Peyer's patch (tissue), 4 donors: ENCODE measurements at regions not wholly inside any gene's neighbourhood (a gene's known extent, or its start where the extent isn't known, plus 50 kb on each side); places are given as distances from the start of the nearest gene placed in this dataset.

Experiments
- DNase-seq, 3 donors: peaks; one replicate each; pipeline ENCODE4 v3.0.0-alpha.2; 2017 to 2019
- H3K27ac ChIP-seq, 4 donors: fragments of 200-600 bp; sonication (generic); one replicate each; pipeline ENCODE4 v1.5.1; 2016 to 2019
- H3K27me3 ChIP-seq, 2 donors: fragments of 200-600 bp; sonication (generic); one replicate each; pipeline ENCODE4 v1.5.1; 2019
- H3K36me3 ChIP-seq, 3 donors: fragments of 200-600 bp; sonication (generic); one replicate each; pipeline ENCODE4 v1.5.1; 2016 to 2019
- H3K4me1 ChIP-seq, 4 donors: fragments of 200-600 bp; sonication (generic); one replicate each; pipeline ENCODE4 v1.5.1; 2016 to 2019
- H3K4me3 ChIP-seq, 4 donors: fragments of 200-600 bp; sonication (generic); 1 replicate in 3 of 4; 2 replicates in 1 of 4; pipeline ENCODE4 v1.5.1; 2016 to 2019; ENCODE audit warnings: mild to moderate bottlenecking in 1 of 4
- H3K9me3 ChIP-seq, 4 donors: fragments of 200-600 bp; sonication (generic); one replicate each; pipeline ENCODE4 v1.5.1; 2016 to 2019; ENCODE audit warnings: mild to moderate bottlenecking in 1 of 4
- CTCF ChIP-seq, 6 experiments: fragments of 450-650 bp in 4 of 6; fragments of 200-600 bp in 2 of 6; sonication (generic) in 1 of 6; IDR thresholded peaks; one replicate each; pipeline ENCODE4 v1.5.1; 2017 to 2019; ENCODE audit warnings: antibody characterized with exemption in 6 of 6, mild to moderate bottlenecking in 3 of 6, moderate library complexity in 1 of 6
- POLR2A ChIP-seq, 2 donors: fragments of 450-650 bp; IDR thresholded peaks; one replicate each; pipeline ENCODE4 v1.5.1; 2017; ENCODE audit warnings: antibody characterized with exemption in 2 of 2, mild to moderate bottlenecking in 2 of 2, moderate library complexity in 2 of 2

- H3K9me3 ChIP-seq, result peaks cover 0 to 6% (median 3%) of the 10 kb centered on the region in 4 donors
- no peaks in the 10 kb centered on the region for H3K36me3 ChIP-seq
- DNase-seq, result no peak
- H3K27me3 ChIP-seq, result no peaks in the 10 kb centered on the region
- no peak overlapping the region for H3K4me3 ChIP-seq
- no peaks in the 10 kb centered on the region for H3K4me1 ChIP-seq
- TF ChIP-seq CTCF (IDR thresholded peaks at IDR 0.05), result no peak
- no peak for TF ChIP-seq POLR2A (IDR thresholded peaks at IDR 0.05)
- no peak overlapping the region for H3K27ac ChIP-seq
Measured at GRCh38 chr13:47790755-47791154, 210.3 kb downstream of the SUCLA2 start.

- Histone ChIP-seq H3K36me3 (no peaks in the 10 kb centered on the region), H3K27ac (no peak overlapping the region), H3K27me3 (no peaks in the 10 kb centered on the region), H3K9me3 (peaks cover 0 to 6% (median 3%) of the 10 kb centered on the region in 4 donors), H3K4me3 (no peak overlapping the region), H3K4me1 (no peaks in the 10 kb centered on the region)
- no peak for DNase-seq
- no peak for TF ChIP-seq POLR2A (IDR thresholded peaks at IDR 0.05)
- TF ChIP-seq CTCF (IDR thresholded peaks at IDR 0.05), result no peak
Measured at GRCh38 chr13:47788844-47789243, 212.2 kb downstream of the SUCLA2 start.

- H3K4me1 ChIP-seq, result no peaks in the 10 kb centered on the region
- TF ChIP-seq POLR2A (IDR thresholded peaks at IDR 0.05) (no peak), CTCF (IDR thresholded peaks at IDR 0.05) (no peak)
- H3K27me3 ChIP-seq, result no peaks in the 10 kb centered on the region
- H3K9me3 ChIP-seq, result no peaks in the 10 kb centered on the region
- H3K36me3 ChIP-seq, result no peaks in the 10 kb centered on the region
- no peak for DNase-seq
- no peak overlapping the region for H3K4me3 ChIP-seq
- H3K27ac ChIP-seq, result no peak overlapping the region
Measured at GRCh38 chr13:47774671-47774994, 226.4 kb downstream of the SUCLA2 start.

- Histone ChIP-seq H3K36me3 (no peaks in the 10 kb centered on the region), H3K27me3 (no peaks in the 10 kb centered on the region), H3K4me3 (no peak overlapping the region), H3K27ac (no peak overlapping the region), H3K4me1 (no peaks in the 10 kb centered on the region), H3K9me3 (no peaks in the 10 kb centered on the region)
- DNase-seq, result no peak
- TF ChIP-seq POLR2A (IDR thresholded peaks at IDR 0.05) (no peak), CTCF (IDR thresholded peaks at IDR 0.05) (no peak)
Measured at GRCh38 chr13:47764817-47765216, 236.3 kb downstream of the SUCLA2 start.

GRCh38 chr13:47757466-47758080, 243.5 kb downstream of the SUCLA2 start:
- H3K27ac ChIP-seq, result no peak overlapping the region
- TF ChIP-seq POLR2A (IDR thresholded peaks at IDR 0.05) (no peak), CTCF (IDR thresholded peaks at IDR 0.05) (no peak)
- no peak for DNase-seq
- no peaks in the 10 kb centered on the region for H3K36me3 ChIP-seq
- H3K4me3 ChIP-seq, result no peak overlapping the region
- no peaks in the 10 kb centered on the region for H3K4me1 ChIP-seq
- no peaks in the 10 kb centered on the region for H3K27me3 ChIP-seq
- H3K9me3 ChIP-seq, result no peaks in the 10 kb centered on the region

- Histone ChIP-seq H3K27ac (no peak overlapping the region), H3K27me3 (no peaks in the 10 kb centered on the region), H3K4me3 (no peak overlapping the region), H3K4me1 (no peaks in the 10 kb centered on the region), H3K9me3 (no peaks in the 10 kb centered on the region), H3K36me3 (no peaks in the 10 kb centered on the region)
- no peak for DNase-seq
- TF ChIP-seq POLR2A (IDR thresholded peaks at IDR 0.05) (no peak), CTCF (IDR thresholded peaks at IDR 0.05) (no peak)
Measured at GRCh38 chr13:47747901-47748300, 253.2 kb downstream of the SUCLA2 start.
